Panc1 (cell line): ENCODE measurements at regions not wholly inside any gene's neighbourhood (a gene's known extent, or its start where the extent isn't known, plus 50 kb on each side); places are given as distances from the start of the nearest gene placed in this dataset.

ENCODE experiments used
- ATAC-seq: fragments of 200-7000 bp; cut with Tn5 transposase; 2 replicates; pipeline ENCODE4 v1.9.1; 2020; ENCODE audit warnings: mild to moderate bottlenecking, moderate library complexity
- BruUV-seq: library from RNA; stranded (reverse); fragments of 400-500 nt; replicated peaks from 2 replicates; lab custom pipeline; 2021; lab: Mats Ljungman, UMichigan
- CTCF ChIA-PET: fragments of 300-600 bp; sonication (Branson Sonifier 250); formaldehyde crosslinking; loops from one replicate; lab custom pipeline; 2022; ENCODE audit warnings: antibody characterized with exemption; lab: Charles Lee
- POLR2A ChIA-PET: fragments of 300-600 bp; sonication (Branson Sonifier 250); formaldehyde crosslinking; loops from one replicate; lab custom pipeline; 2022; ENCODE audit warnings: antibody characterized with exemption; lab: Charles Lee
- DNase-seq: peaks from one replicate; pipeline ENCODE4 v3.0.0-alpha.2; 2010; ENCODE audit warnings: low read depth, low spot score
- H3K27ac ChIP-seq: 2 replicates; pipeline ENCODE4 v1.5.1; 2011; ENCODE audit warnings: mild to moderate bottlenecking, low read length, inconsistent platforms
- H3K27me3 ChIP-seq: fragments of 200-500 bp; sonication (Bioruptor generic); 2 replicates; pipeline ENCODE4 v1.6.0; 2014; ENCODE audit warnings: low read length, inconsistent platforms; ENCODE audit not compliant: control insufficient read depth, insufficient read depth
- H3K36me3 ChIP-seq: fragments of 200-500 bp; sonication (Bioruptor generic); 2 replicates; pipeline ENCODE4 v1.5.1; 2014; ENCODE audit warnings: inconsistent platforms, mild to moderate bottlenecking, low read length, moderate library complexity; ENCODE audit not compliant: control insufficient read depth, insufficient read depth
- H3K4me1 ChIP-seq: 2 replicates; pipeline ENCODE4 v1.5.1; 2011; ENCODE audit warnings: inconsistent platforms, mild to moderate bottlenecking, low read length, moderate library complexity; ENCODE audit not compliant: control insufficient read depth, insufficient read depth
- H3K4me3 ChIP-seq, 2 experiments: 2 replicates each; pipeline ENCODE4 v1.5.1; 2011 to 2012; ENCODE audit warnings: low read depth in 2 of 2, low read length in 2 of 2, mild to moderate bottlenecking in 2 of 2, inconsistent platforms in 1 of 2, moderate library complexity in 1 of 2
- H3K9me3 ChIP-seq: fragments of 200-500 bp; sonication (Bioruptor generic); 2 replicates; pipeline ENCODE4 v1.5.1; 2014; ENCODE audit warnings: low read depth, mild to moderate bottlenecking, inconsistent platforms, low read length, moderate library complexity; ENCODE audit not compliant: control insufficient read depth, insufficient read depth
- CTCF ChIP-seq: fragments of 450-650 bp; IDR thresholded peaks from 2 replicates; pipeline ENCODE4 v1.5.1; 2017; ENCODE audit warnings: mild to moderate bottlenecking
- POLR2AphosphoS5 ChIP-seq: IDR thresholded peaks from 2 replicates; pipeline ENCODE4 v1.6.1; 2012; ENCODE audit warnings: mild to moderate bottlenecking, low read depth, low read length, moderate library complexity
- REST ChIP-seq, 2 experiments: IDR thresholded peaks; 2 replicates each; pipeline ENCODE4 v1.6.1; 2011 to 2012; ENCODE audit warnings: low read depth in 2 of 2, control low read depth in 1 of 2, low read length in 1 of 2, mild to moderate bottlenecking in 1 of 2, moderate library complexity in 1 of 2; ENCODE audit not compliant: insufficient read depth in 1 of 2
- SIN3A ChIP-seq: IDR thresholded peaks from 2 replicates; pipeline ENCODE4 v1.6.1; 2012; ENCODE audit warnings: low read depth, mild to moderate bottlenecking, low read length, moderate library complexity, borderline replicate concordance; ENCODE audit not compliant: insufficient read depth
- TCF7L2 ChIP-seq: IDR thresholded peaks from 2 replicates; pipeline ENCODE4 v1.6.1; 2011; ENCODE audit warnings: mild to moderate bottlenecking, low read depth, low read length, inconsistent platforms
- in situ Hi-C: cut with HindIII; loops from 2 replicates; pipeline ENCODE4 v1.10.0; 2016; ENCODE audit warnings: low sequenced_read_pairs, low pct_unique_long_range_greater_than_20kb
- intact Hi-C: fragments of 100-400 bp; cut with micrococcal nuclease; formaldehyde crosslinking; loops from one replicate; pipeline ENCODE4 v1.10.0; 2022; ENCODE audit not compliant: unreplicated experiment

DNA sequence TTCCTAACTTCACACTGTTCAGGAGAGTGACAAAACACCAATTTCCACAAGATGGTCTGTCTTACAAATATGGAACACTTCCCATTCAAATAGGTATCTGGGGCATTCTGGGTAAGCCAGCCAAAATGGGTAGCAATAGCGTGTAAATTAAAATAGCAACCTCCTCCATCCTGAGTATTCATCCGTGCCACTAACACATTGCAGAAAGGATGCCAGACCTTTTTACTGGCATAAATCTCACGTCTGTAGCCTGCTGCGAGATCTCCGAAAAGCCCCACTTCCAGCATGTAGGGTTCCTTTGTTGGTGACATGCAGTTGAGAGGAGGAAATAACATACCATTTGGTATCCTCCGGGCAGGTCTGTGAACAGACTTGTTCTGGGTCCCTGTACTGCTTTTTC is 52.7 kb upstream of the RAI2 start:
- intact Hi-C loops: no loop called here
- no peaks in the 10 kb centered on the region for H3K27me3 ChIP-seq
- H3K36me3 ChIP-seq: no peaks in the 10 kb centered on the region
- H3K9me3 ChIP-seq: no peaks in the 10 kb centered on the region
- no peak overlapping the region for H3K27ac ChIP-seq
- DNase-seq: no peak
- CTCF ChIA-PET: no interaction called here
- no peak for ATAC-seq
- POLR2A ChIA-PET: no interaction called here
- no peaks in the 10 kb centered on the region for H3K4me1 ChIP-seq
- BruUV-seq: no TSS peak
- no peak overlapping the region for H3K4me3 ChIP-seq
- in situ Hi-C loops: no loop called here
- TF ChIP-seq TCF7L2 (no peak), POLR2AphosphoS5 (no peak), CTCF (no peak), SIN3A (no peak), REST (IDR thresholded peaks at IDR 0.05; ENCODE audit: insufficient read depth in 1 of 2, low read depth in 2 of 2, low read length in 1 of 2) (no peak)
